ENCODE measurements at regions not wholly inside any gene's neighbourhood (a gene's known extent, or its start where the extent isn't known, plus 50 kb on each side); places are given as distances from the start of the nearest gene placed in this dataset.
A peak's percentile ranks its signal among the peaks of the same experiment; 100 is the strongest.

GRCh38 chr5:20655211-20655610 is 667.2 kb upstream of the CDH18 start:
- DNase-seq = no peak

DNA sequence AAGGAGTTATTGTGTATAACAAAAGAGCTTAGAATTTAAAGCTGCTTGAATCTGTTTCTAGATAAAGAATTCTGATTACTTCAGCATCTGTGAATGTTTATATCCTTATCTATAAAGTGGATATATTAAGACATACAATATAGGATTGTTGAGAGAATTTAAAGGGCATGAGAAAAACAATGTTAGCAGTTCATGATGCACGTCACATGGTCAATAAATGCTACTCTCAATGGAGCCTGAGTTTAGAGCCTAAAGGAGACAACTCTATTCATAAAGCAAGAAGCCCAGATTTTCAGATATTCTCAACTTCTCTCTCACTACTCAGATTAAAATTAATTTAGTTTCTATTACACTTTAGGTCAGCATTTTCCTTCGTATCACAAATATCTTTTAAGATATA is 666.7 kb upstream of the CDH18 start:
- DNase-seq = no peak

GRCh38 chr5:20654033-20654432 is 666.0 kb upstream of the CDH18 start:
- no peak for DNase-seq

GRCh38 chr5:20649966-20650365 is 662.0 kb upstream of the CDH18 start:
- DNase-seq = peak in 2 of 3 donors; percentile 14 to 51

- DNase-seq = peak; percentile 31 to 65 (median 38)
Measured at GRCh38 chr5:20648981-20649380, 661.0 kb upstream of the CDH18 start.

- no peak for DNase-seq
Measured at GRCh38 chr5:20636686-20637085, 648.7 kb upstream of the CDH18 start.

GRCh38 chr5:20619591-20619990 is 631.6 kb upstream of the CDH18 start:
- peak in 1 of 3 donors; percentile 47 for DNase-seq

- peak in 2 of 3 donors; percentile 34 to 74 for DNase-seq
Measured at GRCh38 chr5:20618340-20618739, 630.3 kb upstream of the CDH18 start.

DNA sequence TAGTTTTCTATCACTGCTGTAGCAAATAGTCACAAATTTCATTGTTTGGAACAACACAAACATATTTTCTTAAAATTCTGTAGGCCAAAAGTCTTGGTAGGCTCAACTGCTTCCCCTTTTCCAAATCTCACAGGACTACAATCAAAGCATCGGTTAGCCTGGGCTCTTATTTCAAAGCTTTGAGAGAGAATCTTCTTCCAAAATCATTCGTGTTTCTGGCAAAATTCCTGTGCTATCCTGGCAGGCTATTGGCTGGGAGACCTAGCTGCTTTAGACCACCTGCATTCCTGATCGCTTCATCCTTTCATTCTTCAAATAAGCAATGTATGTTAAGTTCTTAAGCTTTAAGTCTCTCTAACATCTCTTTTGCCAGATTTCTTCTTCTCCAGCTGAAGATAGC is 629.8 kb upstream of the CDH18 start:
- peak; percentile 30 to 79 (median 62) for DNase-seq

- DNase-seq = no peak
Measured at GRCh38 chr5:20615888-20616563, 628.0 kb upstream of the CDH18 start.

- DNase-seq = no peak
Measured at GRCh38 chr5:20611620-20612019, 623.6 kb upstream of the CDH18 start.

DNA sequence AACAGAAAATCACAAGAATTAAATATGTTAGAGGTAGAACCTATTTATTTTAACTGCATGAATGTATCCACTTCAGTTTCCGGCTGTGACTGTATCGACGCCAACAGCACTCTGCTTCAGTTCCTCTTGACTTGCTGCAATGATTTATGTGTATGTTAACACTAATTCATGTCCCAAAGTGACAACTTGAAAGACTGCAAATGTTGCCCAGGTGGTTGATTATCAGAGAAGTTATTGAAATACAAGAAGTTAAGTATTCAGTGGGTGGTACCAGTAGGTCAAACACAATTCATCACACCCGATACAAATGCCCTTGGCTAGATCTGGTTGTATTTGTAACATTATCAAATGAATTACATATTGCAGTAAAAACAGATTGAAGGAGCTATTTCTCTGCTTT is 622.7 kb upstream of the CDH18 start:
- DNase-seq = peak in 1 of 3 donors; percentile 24

- no peak for DNase-seq
Measured at GRCh38 chr5:20609126-20609525, 621.1 kb upstream of the CDH18 start.

DNA sequence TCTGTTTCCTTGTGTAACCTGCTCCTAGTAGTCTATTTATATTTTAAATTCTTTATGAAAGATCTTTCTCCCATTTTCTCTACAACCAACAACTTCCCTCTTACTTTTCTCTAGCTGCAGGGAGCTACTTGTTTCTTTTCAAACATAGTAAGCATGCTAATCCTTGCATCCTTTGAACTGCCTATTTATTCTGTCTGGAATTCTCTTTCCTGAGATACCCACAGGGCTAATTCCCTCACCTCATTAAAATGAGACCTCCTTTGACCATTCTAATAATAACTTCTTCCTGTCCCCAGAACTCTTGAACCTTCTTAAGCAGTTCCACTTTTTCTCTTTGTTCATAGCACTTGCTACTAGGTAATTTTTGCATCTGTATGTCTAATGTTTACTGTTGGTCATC is 620.6 kb upstream of the CDH18 start:
- DNase-seq = no peak

DNA sequence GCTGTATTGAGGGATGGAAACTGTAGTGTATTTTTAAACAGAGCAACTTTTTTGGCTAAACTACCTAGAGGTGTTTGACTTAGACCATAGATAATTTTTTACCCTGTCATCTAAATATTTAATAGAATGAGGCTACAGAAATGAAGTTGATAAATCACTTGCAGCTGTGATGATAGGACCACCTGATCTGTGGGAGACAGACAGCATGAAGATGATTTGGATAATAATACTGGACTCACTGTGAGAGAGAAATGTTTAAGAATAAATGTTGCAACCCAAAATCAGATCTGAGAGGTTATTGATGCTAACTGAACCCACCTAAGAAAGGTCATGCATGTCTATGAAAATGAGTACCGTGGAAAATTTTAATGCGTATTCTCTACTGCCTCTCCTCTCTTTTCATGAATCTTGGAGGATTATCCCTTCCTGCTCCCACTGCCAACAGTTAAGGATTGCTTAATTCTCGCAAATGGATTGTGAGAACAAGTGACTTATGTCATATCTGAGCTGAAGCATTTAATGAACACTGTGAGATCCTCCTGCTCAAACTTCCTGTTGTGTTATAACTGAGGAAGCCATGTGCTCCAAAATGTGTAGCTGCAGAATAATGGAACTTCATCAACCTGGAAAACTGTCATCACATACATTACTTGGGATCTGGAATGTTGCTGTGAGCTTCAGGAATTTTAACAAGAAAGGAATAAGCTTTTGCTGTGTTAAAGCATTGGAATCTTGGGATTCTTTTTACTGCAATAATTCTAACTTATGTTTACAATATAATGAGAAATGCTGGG is 617.9 kb upstream of the CDH18 start:
- peak; percentile 77 to 89 (median 78) for DNase-seq

DNA sequence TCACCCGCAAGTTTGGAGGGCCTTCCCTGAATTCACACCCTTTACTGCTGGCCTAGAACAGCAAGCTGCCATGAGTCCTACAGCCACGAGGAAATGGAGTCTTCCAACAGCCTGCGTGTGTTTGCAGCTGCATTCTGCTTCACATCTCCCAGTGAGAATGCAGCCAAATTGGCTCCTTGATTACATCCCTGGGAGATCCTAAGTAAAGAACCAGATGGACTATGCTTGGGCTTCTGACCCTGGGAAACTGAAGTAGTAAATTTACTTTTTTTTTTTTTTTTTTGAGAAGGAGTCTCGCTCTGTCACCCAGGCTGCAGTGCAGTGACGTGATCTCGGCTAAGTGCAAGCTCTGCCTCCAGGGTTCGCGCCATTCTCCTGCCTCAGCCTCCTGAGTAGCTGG is 617.0 kb upstream of the CDH18 start:
- peak; percentile 82 to 93 (median 86) for DNase-seq

- no peak for DNase-seq
Measured at GRCh38 chr5:20601678-20602100, 613.7 kb upstream of the CDH18 start.

GRCh38 chr5:20590356-20590755 is 602.4 kb upstream of the CDH18 start:
- no peak for DNase-seq

DNA sequence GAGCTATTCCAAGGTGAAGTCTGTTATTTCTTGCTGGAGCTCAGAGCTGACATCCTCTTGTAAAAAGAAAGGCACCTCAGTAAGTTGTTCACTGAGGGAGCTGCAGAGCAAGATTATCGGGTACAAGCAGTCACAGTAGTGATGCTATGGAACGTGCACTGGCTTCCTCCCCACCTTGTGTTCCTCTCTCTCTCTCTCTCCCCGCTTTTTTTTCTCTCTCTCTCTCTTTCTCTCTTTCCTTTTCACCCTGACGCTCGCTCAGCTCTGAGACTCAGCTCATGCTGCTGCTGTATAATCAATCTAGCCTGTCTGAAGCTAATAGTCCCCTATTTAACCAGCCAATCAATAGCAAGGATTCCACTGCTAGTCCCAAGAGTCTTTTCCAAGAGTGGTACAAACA is 587.6 kb upstream of the CDH18 start:
- peak; percentile 10 to 72 (median 32) for DNase-seq

DNA sequence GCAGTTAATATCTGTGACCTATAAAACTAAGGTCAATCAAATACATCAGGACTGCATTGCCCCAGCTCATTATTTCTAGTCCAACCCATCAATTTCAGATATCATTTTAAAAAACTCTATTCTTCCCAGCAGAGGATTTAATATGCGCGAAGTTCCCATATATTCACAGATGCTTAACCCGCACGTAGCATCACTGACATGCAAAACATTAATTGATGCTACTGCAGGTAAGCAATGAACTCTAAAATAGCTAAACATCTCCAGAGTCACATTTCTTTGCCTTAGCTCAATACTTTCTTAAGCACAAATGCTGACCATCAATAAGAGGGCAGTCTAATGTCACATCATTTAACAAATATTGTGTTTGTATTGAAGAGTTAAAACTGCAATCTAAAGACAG is 586.6 kb upstream of the CDH18 start:
- peak in 1 of 3 donors; percentile 31 for DNase-seq

GRCh38 chr5:20572614-20573013 is 584.6 kb upstream of the CDH18 start:
- DNase-seq = peak; percentile 25 to 73 (median 67)

GRCh38 chr5:20570486-20570885 is 582.5 kb upstream of the CDH18 start:
- no peak for DNase-seq

- DNase-seq = no peak
Measured at GRCh38 chr5:20562544-20562943, 574.5 kb upstream of the CDH18 start.
